Activated CD4-positive, alpha-beta memory T cell treated with anti-CD3 and anti-CD28 coated beads for 36 hours (primary cell): ENCODE measurements at regions not wholly inside any gene's neighbourhood (a gene's known extent, or its start where the extent isn't known, plus 50 kb on each side); places are given as distances from the start of the nearest gene placed in this dataset.
"Not testable (repeated sequence)": the region's sequence is repeated elsewhere in the genome, so short reads cannot be mapped to it uniquely, and the experiment has no call there.

Experiments
- CTCF ChIA-PET: fragments of 350-600 bp; sonication (Branson Sonifier 250); formaldehyde crosslinking; loops from one replicate; lab custom pipeline; 2021; ENCODE audit warnings: antibody characterized with exemption, inconsistent platforms; lab: Charles Lee
- POLR2A ChIA-PET: fragments of 350-600 bp; sonication (Branson Sonifier 250); formaldehyde crosslinking; loops from one replicate; lab custom pipeline; 2021; ENCODE audit warnings: antibody characterized with exemption; lab: Charles Lee
- DNase-seq: peaks from one replicate; pipeline ENCODE4 v3.0.0-alpha.2; 2020
- H3K27ac Mint-ChIP-seq: one replicate; pipeline ENCODE4 v1.8.0; 2021; ENCODE audit warnings: mixed read lengths
- H3K27me3 Mint-ChIP-seq: one replicate; pipeline ENCODE4 v1.8.0; 2021; ENCODE audit warnings: mixed read lengths
- H3K36me3 Mint-ChIP-seq: one replicate; pipeline ENCODE4 v1.8.0; 2021; ENCODE audit warnings: mixed read lengths
- H3K4me1 Mint-ChIP-seq: one replicate; pipeline ENCODE4 v1.8.0; 2021; ENCODE audit warnings: low read depth, mixed read lengths
- H3K4me3 Mint-ChIP-seq: one replicate; pipeline ENCODE4 v1.8.0; 2021; ENCODE audit warnings: mild to moderate bottlenecking, mixed read lengths
- H3K9me3 Mint-ChIP-seq: one replicate; pipeline ENCODE4 v1.8.0; 2021; ENCODE audit warnings: mixed read lengths
- intact Hi-C: fragments of 100-400 bp; cut with micrococcal nuclease; formaldehyde crosslinking; loops from one replicate; pipeline ENCODE4 v1.15.1; 2023

- CTCF ChIA-PET: no interaction called here
- POLR2A ChIA-PET: no interaction called here
These were observed 703.1 kb upstream of the ARRDC3 start for GRCh38 chr5:92086059-92086811.

GRCh38 chr5:92081958-92082712 is 699.0 kb upstream of the ARRDC3 start:
- H3K27me3 Mint-ChIP-seq: no peaks in the 10 kb centered on the region
- H3K9me3 Mint-ChIP-seq: peaks cover 2% of the 10 kb centered on the region
- POLR2A ChIA-PET: no interaction called here
- no peak overlapping the region for H3K27ac Mint-ChIP-seq
- no peaks in the 10 kb centered on the region for H3K36me3 Mint-ChIP-seq
- no peak for DNase-seq
- no peaks in the 10 kb centered on the region for H3K4me1 Mint-ChIP-seq
- H3K4me3 Mint-ChIP-seq: no peak overlapping the region
- intact Hi-C loops: no loop called here
- CTCF ChIA-PET: no interaction called here

More at GRCh38 chr5:92086059-92086811, 703.1 kb upstream of the ARRDC3 start:
- no peaks in the 10 kb centered on the region for H3K27me3 Mint-ChIP-seq
- H3K36me3 Mint-ChIP-seq: no peaks in the 10 kb centered on the region
- intact Hi-C loops: no loop called here
- no peaks in the 10 kb centered on the region for H3K4me1 Mint-ChIP-seq
- DNase-seq: no peak
- H3K4me3 Mint-ChIP-seq: no peak overlapping the region
- H3K27ac Mint-ChIP-seq: no peak overlapping the region
- H3K9me3 Mint-ChIP-seq: peaks cover 13% of the 10 kb centered on the region

- Mint-ChIP-seq H3K4me1 (no peaks in the 10 kb centered on the region), H3K9me3 (peaks cover 7% of the 10 kb centered on the region), H3K27me3 (no peaks in the 10 kb centered on the region), H3K27ac (no peak overlapping the region), H3K4me3 (no peak overlapping the region), H3K36me3 (no peaks in the 10 kb centered on the region)
- CTCF ChIA-PET: no interaction called here
- intact Hi-C loops: no loop called here
- POLR2A ChIA-PET: no interaction called here
- no peak for DNase-seq
These were observed 687.7 kb upstream of the ARRDC3 start for GRCh38 chr5:92070786-92071185.

- Mint-ChIP-seq H3K4me3 (no peak overlapping the region), H3K9me3 (peaks cover 18% of the 10 kb centered on the region), H3K36me3 (no peaks in the 10 kb centered on the region), H3K27me3 (no peaks in the 10 kb centered on the region), H3K4me1 (no peaks in the 10 kb centered on the region), H3K27ac (no peak overlapping the region)
- CTCF ChIA-PET: no interaction called here
- intact Hi-C loops: no loop called here
- no peak for DNase-seq
- POLR2A ChIA-PET: no interaction called here
These were observed 681.9 kb upstream of the ARRDC3 start for GRCh38 chr5:92064993-92065392.

- POLR2A ChIA-PET: no interaction called here
- Mint-ChIP-seq H3K4me3 (no peak overlapping the region), H3K9me3 (peaks cover 10% of the 10 kb centered on the region), H3K4me1 (no peaks in the 10 kb centered on the region), H3K27me3 (no peaks in the 10 kb centered on the region), H3K27ac (no peak overlapping the region), H3K36me3 (no peaks in the 10 kb centered on the region)
- intact Hi-C loops: no loop called here
- DNase-seq: no peak
- CTCF ChIA-PET: no interaction called here
These were observed 668.6 kb upstream of the ARRDC3 start for GRCh38 chr5:92051741-92052140.

GRCh38 chr5:92050970-92051369 is 667.9 kb upstream of the ARRDC3 start:
- DNase-seq: no peak
- Mint-ChIP-seq H3K4me3 (no peak overlapping the region), H3K9me3 (peaks cover 7% of the 10 kb centered on the region), H3K27me3 (no peaks in the 10 kb centered on the region), H3K27ac (no peak overlapping the region), H3K4me1 (no peaks in the 10 kb centered on the region), H3K36me3 (no peaks in the 10 kb centered on the region)
- intact Hi-C loops: no loop called here
- CTCF ChIA-PET: no interaction called here
- POLR2A ChIA-PET: no interaction called here

- H3K4me3 Mint-ChIP-seq: no peak overlapping the region
- DNase-seq: no peak
- H3K27ac Mint-ChIP-seq: no peak overlapping the region
- intact Hi-C loops: no loop called here
- no peaks in the 10 kb centered on the region for H3K4me1 Mint-ChIP-seq
- H3K27me3 Mint-ChIP-seq: no peaks in the 10 kb centered on the region
- POLR2A ChIA-PET: no interaction called here
- CTCF ChIA-PET: no interaction called here
- H3K36me3 Mint-ChIP-seq: no peaks in the 10 kb centered on the region
- H3K9me3 Mint-ChIP-seq: peaks cover 7% of the 10 kb centered on the region
These were observed 659.0 kb upstream of the ARRDC3 start for GRCh38 chr5:92041911-92042660.

GRCh38 chr5:92041206-92041605 is 658.1 kb upstream of the ARRDC3 start:
- H3K36me3 Mint-ChIP-seq: no peaks in the 10 kb centered on the region
- intact Hi-C loops: no loop called here
- H3K4me1 Mint-ChIP-seq: no peaks in the 10 kb centered on the region
- no peak overlapping the region for H3K27ac Mint-ChIP-seq
- ChIA-PET CTCF (no interaction called here), POLR2A (no interaction called here)
- H3K27me3 Mint-ChIP-seq: no peaks in the 10 kb centered on the region
- no peak for DNase-seq
- no peak overlapping the region for H3K4me3 Mint-ChIP-seq
- peaks cover 7% of the 10 kb centered on the region for H3K9me3 Mint-ChIP-seq

- H3K27me3 Mint-ChIP-seq, H3K9me3 Mint-ChIP-seq, DNase-seq, H3K27ac Mint-ChIP-seq, H3K4me3 Mint-ChIP-seq, H3K4me1 Mint-ChIP-seq, intact Hi-C loops, H3K36me3 Mint-ChIP-seq, POLR2A ChIA-PET, CTCF ChIA-PET: not testable (repeated sequence)
These were observed 646.7 kb upstream of the ARRDC3 start for GRCh38 chr5:92029792-92030191.

- CTCF ChIA-PET: no interaction called here
- Mint-ChIP-seq H3K36me3 (no peaks in the 10 kb centered on the region), H3K4me1 (no peaks in the 10 kb centered on the region), H3K27me3 (no peaks in the 10 kb centered on the region), H3K9me3 (no peaks in the 10 kb centered on the region), H3K4me3 (no peak overlapping the region), H3K27ac (no peak overlapping the region)
- no peak for DNase-seq
- intact Hi-C loops: no loop called here
- POLR2A ChIA-PET: no interaction called here
These were observed 640.4 kb upstream of the ARRDC3 start for GRCh38 chr5:92023555-92023954.

GRCh38 chr5:92023141-92023471 is 640.0 kb upstream of the ARRDC3 start:
- Mint-ChIP-seq H3K27ac (no peak overlapping the region), H3K36me3 (no peaks in the 10 kb centered on the region), H3K27me3 (no peaks in the 10 kb centered on the region), H3K4me1 (no peaks in the 10 kb centered on the region), H3K4me3 (no peak overlapping the region), H3K9me3 (no peaks in the 10 kb centered on the region)
- intact Hi-C loops: no loop called here
- POLR2A ChIA-PET: no interaction called here
- no peak for DNase-seq
- CTCF ChIA-PET: no interaction called here

GRCh38 chr5:92022415-92023140 is 639.5 kb upstream of the ARRDC3 start:
- no peak overlapping the region for H3K4me3 Mint-ChIP-seq
- no peak overlapping the region for H3K27ac Mint-ChIP-seq
- H3K4me1 Mint-ChIP-seq: no peaks in the 10 kb centered on the region
- CTCF ChIA-PET: no interaction called here
- DNase-seq: no peak
- H3K27me3 Mint-ChIP-seq: no peaks in the 10 kb centered on the region
- POLR2A ChIA-PET: no interaction called here
- H3K36me3 Mint-ChIP-seq: no peaks in the 10 kb centered on the region
- intact Hi-C loops: no loop called here
- H3K9me3 Mint-ChIP-seq: no peaks in the 10 kb centered on the region
